Epithelial cell of esophagus (primary cell): ENCODE measurements at regions not wholly inside any gene's neighbourhood (a gene's known extent, or its start where the extent isn't known, plus 50 kb on each side); places are given as distances from the start of the nearest gene placed in this dataset.

Experiments
- DNase-seq: peaks from one replicate; pipeline ENCODE4 v3.0.0; 2010; ENCODE audit warnings: low read depth
- H3K4me3 ChIP-seq: 2 replicates; pipeline ENCODE4 v1.5.1; 2011; ENCODE audit warnings: mild to moderate bottlenecking, low read length, control low read depth
- TF ChIP-seq, protein P1 (sequence below): IDR thresholded peaks from 2 replicates; pipeline ENCODE4 v1.5.1; 2011; ENCODE audit warnings: low read depth, mild to moderate bottlenecking, low read length, control low read depth, inconsistent platforms; ENCODE audit not compliant: insufficient read depth; ENCODE audit errors: missing control alignments

DNA sequence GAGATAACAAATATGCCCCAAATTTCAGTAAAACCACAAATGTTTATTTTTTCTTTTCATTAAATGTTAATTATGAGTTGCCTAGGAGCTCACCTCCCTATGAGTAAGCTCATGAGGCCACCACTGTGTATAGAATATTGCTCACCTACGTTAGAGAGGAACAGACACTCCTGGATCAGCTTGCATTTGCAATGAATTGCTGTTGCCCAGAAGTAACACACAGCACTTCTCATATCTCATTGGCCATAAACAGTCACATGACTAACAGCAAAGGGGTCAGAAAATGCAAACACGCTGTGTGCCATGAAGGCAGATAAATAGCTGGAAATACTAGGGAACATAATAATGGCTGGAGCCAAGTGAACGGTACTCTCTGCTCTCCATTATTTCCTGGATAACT lies 89.0 kb upstream of the GALNT5 start:
- DNase-seq, result peak; percentile 37
- TF ChIP-seq, protein P1, sequence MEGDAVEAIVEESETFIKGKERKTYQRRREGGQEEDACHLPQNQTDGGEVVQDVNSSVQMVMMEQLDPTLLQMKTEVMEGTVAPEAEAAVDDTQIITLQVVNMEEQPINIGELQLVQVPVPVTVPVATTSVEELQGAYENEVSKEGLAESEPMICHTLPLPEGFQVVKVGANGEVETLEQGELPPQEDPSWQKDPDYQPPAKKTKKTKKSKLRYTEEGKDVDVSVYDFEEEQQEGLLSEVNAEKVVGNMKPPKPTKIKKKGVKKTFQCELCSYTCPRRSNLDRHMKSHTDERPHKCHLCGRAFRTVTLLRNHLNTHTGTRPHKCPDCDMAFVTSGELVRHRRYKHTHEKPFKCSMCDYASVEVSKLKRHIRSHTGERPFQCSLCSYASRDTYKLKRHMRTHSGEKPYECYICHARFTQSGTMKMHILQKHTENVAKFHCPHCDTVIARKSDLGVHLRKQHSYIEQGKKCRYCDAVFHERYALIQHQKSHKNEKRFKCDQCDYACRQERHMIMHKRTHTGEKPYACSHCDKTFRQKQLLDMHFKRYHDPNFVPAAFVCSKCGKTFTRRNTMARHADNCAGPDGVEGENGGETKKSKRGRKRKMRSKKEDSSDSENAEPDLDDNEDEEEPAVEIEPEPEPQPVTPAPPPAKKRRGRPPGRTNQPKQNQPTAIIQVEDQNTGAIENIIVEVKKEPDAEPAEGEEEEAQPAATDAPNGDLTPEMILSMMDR, result no peak
- H3K4me3 ChIP-seq, result no peak overlapping the region

DNA sequence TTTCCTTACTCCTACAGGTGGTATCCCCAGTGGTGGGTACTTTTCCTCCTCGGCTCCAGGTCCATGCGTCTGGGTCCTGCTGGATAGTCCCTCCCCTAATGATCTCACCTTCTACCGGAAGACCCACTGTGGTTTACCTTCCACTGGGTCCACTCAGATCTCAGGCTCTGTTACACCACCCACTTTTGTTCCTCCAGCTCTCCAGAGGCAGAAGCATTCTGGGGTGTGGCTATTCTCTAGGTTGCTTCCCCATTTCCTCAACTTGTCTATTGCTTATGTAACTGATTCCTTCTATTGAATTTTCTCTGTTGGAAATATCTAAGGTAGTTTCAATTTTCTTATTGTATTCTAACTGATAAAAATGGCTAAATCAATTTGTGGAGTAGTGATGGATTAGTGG lies 87.6 kb upstream of the GALNT5 start:
- H3K4me3 ChIP-seq, result no peak overlapping the region
- TF ChIP-seq, protein P1, result no peak
- no peak for DNase-seq

DNA sequence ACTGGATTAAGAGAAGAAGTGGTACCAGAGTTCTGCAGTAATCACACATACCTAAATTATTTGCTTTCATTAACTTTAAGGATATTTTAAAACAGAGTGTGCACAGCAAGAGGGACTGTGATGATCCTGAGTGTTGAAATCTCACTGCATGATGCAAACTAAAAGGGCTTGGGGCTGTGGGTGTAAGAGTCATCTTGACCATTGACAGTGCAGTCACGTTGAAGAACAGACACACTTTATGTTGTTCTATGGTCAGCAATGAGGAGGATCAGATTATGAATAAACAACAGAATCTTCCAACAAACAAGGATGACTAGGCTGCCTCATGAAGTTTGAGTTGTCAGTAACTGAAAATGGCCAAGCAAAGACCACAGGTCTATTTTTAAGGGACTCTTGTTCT lies 87.2 kb upstream of the GALNT5 start:
- TF ChIP-seq, protein P1, result no peak
- H3K4me3 ChIP-seq, result no peak overlapping the region
- peak; percentile 16 for DNase-seq

DNA sequence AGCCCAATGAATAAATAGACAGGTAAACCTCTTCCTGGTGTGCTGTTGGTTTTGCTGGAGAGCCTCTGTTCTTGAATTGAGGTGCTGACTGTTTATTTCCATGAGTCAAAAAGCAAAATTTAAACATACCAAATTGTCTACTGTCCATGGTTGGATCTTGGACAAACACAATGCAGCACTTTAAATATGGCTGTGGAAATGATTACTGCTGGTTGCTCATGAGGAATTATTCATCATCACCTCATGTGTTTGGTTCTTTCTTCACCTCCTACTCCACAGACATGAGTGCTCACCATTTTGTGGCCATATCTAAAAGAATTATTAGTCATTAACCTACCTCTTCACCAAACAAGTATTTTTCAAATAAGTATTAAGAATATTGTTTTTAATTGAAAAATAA lies 85.3 kb upstream of the GALNT5 start:
- TF ChIP-seq, protein P1, result no peak
- DNase-seq, result peak; percentile 76
- no peak overlapping the region for H3K4me3 ChIP-seq

DNA sequence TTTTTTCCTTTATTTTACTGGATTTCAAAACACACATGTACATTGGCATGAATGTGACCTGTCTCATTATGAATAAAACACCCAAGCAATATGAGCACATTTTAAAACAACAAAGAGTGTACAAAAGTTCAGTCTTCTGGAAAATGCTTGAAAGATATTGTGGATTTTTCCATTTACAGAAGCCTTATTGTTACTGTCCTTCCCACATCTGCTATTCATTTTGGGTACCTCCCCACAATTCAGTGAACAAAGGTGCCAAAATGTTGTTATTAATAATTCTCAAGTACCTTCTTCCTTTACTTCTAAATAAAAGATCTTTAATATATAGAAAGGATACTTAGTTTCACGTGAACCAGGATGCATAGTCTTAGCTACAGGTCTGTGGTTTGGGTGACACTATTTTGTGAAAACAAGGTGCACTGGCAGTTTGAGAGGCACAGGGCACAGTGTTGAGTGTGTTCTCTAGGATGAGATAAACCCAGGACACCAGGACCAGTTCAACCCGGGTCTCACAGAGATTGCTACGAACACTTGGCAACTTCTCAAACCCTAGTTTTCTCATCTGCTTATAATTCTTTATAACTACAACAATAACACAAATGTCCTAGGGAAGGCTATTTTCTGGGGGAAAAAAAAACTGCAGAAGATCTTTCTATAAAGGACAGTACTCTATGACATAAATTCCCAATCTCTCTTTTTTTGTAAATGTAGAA lies 84.5 kb upstream of the GALNT5 start:
- no peak overlapping the region for H3K4me3 ChIP-seq
- TF ChIP-seq, protein P1, result no peak
- DNase-seq, result no peak

DNA sequence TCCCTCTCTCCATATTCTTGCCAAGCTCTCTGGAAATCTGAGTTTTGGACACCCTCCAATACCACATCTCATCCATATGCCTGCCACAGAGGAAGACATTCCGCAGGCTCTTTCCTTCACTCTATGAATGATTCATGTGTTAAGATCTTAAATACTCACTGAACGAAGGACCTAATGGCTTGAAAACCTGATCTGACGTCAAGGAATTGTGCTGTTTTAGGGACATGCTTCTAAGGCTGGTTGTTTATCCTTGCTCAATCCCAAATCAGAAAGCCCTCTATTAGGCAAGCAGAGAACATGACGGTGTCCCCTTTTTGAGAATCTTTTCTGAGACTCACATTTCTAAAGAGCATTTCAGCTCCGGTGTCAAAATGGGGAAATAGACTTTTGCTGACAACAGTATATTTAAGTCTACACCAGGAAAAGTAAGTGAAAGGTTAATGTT lies 83.7 kb upstream of the GALNT5 start:
- TF ChIP-seq, protein P1, result no peak
- peak overlapping the region; percentile 13 for H3K4me3 ChIP-seq
- peak; percentile 89 for DNase-seq

DNA sequence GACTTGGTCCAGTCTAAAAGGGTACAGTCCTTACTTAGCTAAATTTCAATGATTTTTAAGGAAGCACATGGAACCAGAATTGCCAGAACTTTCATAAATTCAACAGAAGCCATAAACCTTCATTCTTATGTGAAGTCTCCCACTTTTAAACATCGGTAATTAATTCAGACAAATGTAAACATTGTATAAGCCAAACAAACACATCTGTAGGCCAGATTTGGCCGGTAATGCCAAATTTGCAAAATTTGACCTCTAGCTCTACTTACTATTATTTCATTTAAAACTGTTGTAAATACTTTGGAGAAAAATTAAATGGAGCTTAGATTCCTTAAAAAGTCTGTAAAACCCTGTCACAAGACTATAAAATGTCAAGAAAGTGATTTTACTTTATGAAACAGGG lies 83.2 kb upstream of the GALNT5 start:
- TF ChIP-seq, protein P1, result no peak
- no peak for DNase-seq
- H3K4me3 ChIP-seq, result no peak overlapping the region
